ENCODE measurements at regions not wholly inside any gene's neighbourhood (a gene's known extent, or its start where the extent isn't known, plus 50 kb on each side); places are given as distances from the start of the nearest gene placed in this dataset.

GRCh38 chr5:58064801-58065200 is 395.1 kb downstream of the PLK2 start:
- no peak overlapping the region for H3K27ac ChIP-seq (ENCODE audit: low read depth in 1 of 2, low read length in 2 of 2)
- no peak overlapping the region for H3K4me3 ChIP-seq (ENCODE audit: low read depth in 1 of 3, low read length in 3 of 3)
- H3K9me3 ChIP-seq (ENCODE audit: control insufficient read depth in 4 of 4, low read length in 3 of 4): no peaks in the 10 kb centered on the region
- WGBS: 87% methylated on average over 2 of the region's 2 CpGs
- H3K4me1 ChIP-seq (ENCODE audit: control insufficient read depth in 4 of 4, insufficient read depth in 4 of 4, low read length in 3 of 4): no peaks in the 10 kb centered on the region
- no peak for TF ChIP-seq RXRA (IDR thresholded peaks at IDR 0.05)
- TF ChIP-seq NR2F2 (IDR thresholded peaks at IDR 0.05): no peak
- no peak for TF ChIP-seq HNF4G (IDR thresholded peaks at IDR 0.05)
- TF ChIP-seq, protein P1, sequence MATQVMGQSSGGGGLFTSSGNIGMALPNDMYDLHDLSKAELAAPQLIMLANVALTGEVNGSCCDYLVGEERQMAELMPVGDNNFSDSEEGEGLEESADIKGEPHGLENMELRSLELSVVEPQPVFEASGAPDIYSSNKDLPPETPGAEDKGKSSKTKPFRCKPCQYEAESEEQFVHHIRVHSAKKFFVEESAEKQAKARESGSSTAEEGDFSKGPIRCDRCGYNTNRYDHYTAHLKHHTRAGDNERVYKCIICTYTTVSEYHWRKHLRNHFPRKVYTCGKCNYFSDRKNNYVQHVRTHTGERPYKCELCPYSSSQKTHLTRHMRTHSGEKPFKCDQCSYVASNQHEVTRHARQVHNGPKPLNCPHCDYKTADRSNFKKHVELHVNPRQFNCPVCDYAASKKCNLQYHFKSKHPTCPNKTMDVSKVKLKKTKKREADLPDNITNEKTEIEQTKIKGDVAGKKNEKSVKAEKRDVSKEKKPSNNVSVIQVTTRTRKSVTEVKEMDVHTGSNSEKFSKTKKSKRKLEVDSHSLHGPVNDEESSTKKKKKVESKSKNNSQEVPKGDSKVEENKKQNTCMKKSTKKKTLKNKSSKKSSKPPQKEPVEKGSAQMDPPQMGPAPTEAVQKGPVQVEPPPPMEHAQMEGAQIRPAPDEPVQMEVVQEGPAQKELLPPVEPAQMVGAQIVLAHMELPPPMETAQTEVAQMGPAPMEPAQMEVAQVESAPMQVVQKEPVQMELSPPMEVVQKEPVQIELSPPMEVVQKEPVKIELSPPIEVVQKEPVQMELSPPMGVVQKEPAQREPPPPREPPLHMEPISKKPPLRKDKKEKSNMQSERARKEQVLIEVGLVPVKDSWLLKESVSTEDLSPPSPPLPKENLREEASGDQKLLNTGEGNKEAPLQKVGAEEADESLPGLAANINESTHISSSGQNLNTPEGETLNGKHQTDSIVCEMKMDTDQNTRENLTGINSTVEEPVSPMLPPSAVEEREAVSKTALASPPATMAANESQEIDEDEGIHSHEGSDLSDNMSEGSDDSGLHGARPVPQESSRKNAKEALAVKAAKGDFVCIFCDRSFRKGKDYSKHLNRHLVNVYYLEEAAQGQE (IDR thresholded peaks at IDR 0.05): no peak
- TF ChIP-seq CTCF (IDR thresholded peaks at IDR 0.05; ENCODE audit: low read depth, low read length, missing input control): no peak
- no peak for TF ChIP-seq FOXA2 (IDR thresholded peaks at IDR 0.05)
- no peak for TF ChIP-seq GABPA (IDR thresholded peaks at IDR 0.05 in 1 of 2, conservative IDR thresholded peaks at IDR 0.05 in 1 of 2)
- no peak for TF ChIP-seq FOXA1 (IDR thresholded peaks at IDR 0.05)
- TF ChIP-seq EGR1 (IDR thresholded peaks at IDR 0.05; ENCODE audit: low read depth in 2 of 2): no peak
- TF ChIP-seq, protein P2, sequence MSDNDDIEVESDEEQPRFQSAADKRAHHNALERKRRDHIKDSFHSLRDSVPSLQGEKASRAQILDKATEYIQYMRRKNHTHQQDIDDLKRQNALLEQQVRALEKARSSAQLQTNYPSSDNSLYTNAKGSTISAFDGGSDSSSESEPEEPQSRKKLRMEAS (IDR thresholded peaks at IDR 0.05): no peak
- no peak for TF ChIP-seq SP1 (IDR thresholded peaks at IDR 0.05)
- no peak for TF ChIP-seq TAF1 (conservative IDR thresholded peaks at IDR 0.05)
- no peak for TF ChIP-seq JUND (IDR thresholded peaks at IDR 0.05)
- H3K27me3 ChIP-seq (ENCODE audit: control insufficient read depth in 4 of 4, insufficient read depth in 4 of 4, low read length in 3 of 4): no peaks in the 10 kb centered on the region
- no peak overlapping the region for H3K9ac ChIP-seq (ENCODE audit: low read depth in 1 of 2, low read length in 2 of 2)
- H3K36me3 ChIP-seq (ENCODE audit: control insufficient read depth in 4 of 4, insufficient read depth in 3 of 4, low read depth in 1 of 4, low read length in 3 of 4): no peaks in the 10 kb centered on the region
- no peak for DNase-seq (ENCODE audit: low spot score)

DNA sequence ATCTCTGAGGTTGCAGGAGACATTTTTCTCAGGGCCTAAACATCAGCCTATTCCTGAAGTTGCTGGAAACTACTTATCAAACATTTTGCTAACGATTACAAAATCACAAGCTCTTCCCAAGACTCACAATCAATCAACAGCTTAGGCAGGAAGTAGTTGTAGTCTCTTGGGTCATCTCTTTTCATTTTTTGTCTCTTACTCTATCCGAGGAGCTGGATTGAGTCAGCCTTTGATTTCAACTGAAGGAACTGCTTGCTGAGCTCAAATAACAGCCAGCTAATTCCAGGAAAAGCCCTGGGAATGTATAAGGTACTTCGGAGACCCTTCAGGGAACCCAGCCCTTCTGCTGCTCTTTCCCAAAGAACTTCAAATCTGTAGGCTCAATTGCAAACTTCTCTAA is 398.9 kb downstream of the PLK2 start:
- 60% methylated on average over 3 of the region's 3 CpGs for WGBS
- Histone ChIP-seq H3K9ac (ENCODE audit: low read depth in 1 of 2, low read length in 2 of 2) (no peak overlapping the region), H3K4me1 (ENCODE audit: control insufficient read depth in 4 of 4, insufficient read depth in 4 of 4, low read length in 3 of 4) (no peaks in the 10 kb centered on the region), H3K27ac (ENCODE audit: low read depth in 1 of 2, low read length in 2 of 2) (no peak overlapping the region), H3K4me3 (ENCODE audit: low read depth in 1 of 3, low read length in 3 of 3) (no peak overlapping the region), H3K9me3 (ENCODE audit: control insufficient read depth in 4 of 4, low read length in 3 of 4) (peaks cover 0 to 5% (median 0%) of the 10 kb centered on the region in 4 donors), H3K27me3 (ENCODE audit: control insufficient read depth in 4 of 4, insufficient read depth in 4 of 4, low read length in 3 of 4) (no peaks in the 10 kb centered on the region), H3K36me3 (ENCODE audit: control insufficient read depth in 4 of 4, insufficient read depth in 3 of 4, low read depth in 1 of 4, low read length in 3 of 4) (no peaks in the 10 kb centered on the region)
- DNase-seq (ENCODE audit: low spot score): no peak
- TF ChIP-seq FOXA1 (IDR thresholded peaks at IDR 0.05) (no peak), GABPA (IDR thresholded peaks at IDR 0.05 in 1 of 2, conservative IDR thresholded peaks at IDR 0.05 in 1 of 2) (no peak), EGR1 (IDR thresholded peaks at IDR 0.05; ENCODE audit: low read depth in 2 of 2) (no peak), CTCF (IDR thresholded peaks at IDR 0.05; ENCODE audit: low read depth, low read length, missing input control) (no peak), HNF4A (conservative IDR thresholded peaks at IDR 0.05) (no peak), SP1 (IDR thresholded peaks at IDR 0.05) (no peak)
- TF ChIP-seq, protein P2 (IDR thresholded peaks at IDR 0.05): no peak
- TF ChIP-seq, protein P1 (IDR thresholded peaks at IDR 0.05): no peak
- TF ChIP-seq, protein P3, sequence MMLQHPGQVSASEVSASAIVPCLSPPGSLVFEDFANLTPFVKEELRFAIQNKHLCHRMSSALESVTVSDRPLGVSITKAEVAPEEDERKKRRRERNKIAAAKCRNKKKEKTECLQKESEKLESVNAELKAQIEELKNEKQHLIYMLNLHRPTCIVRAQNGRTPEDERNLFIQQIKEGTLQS (IDR thresholded peaks at IDR 0.05): no peak

Measured in liver (tissue), 8 donors.